GM21786 (cell line): ENCODE measurements at regions not wholly inside any gene's neighbourhood (a gene's known extent, or its start where the extent isn't known, plus 50 kb on each side); places are given as distances from the start of the nearest gene placed in this dataset.

Source experiments
- ATAC-seq: cut with Tn5 transposase; IDR thresholded peaks from one replicate; pipeline ENCODE4 v1.9.1; 2021; ENCODE audit not compliant: unreplicated experiment

DNA sequence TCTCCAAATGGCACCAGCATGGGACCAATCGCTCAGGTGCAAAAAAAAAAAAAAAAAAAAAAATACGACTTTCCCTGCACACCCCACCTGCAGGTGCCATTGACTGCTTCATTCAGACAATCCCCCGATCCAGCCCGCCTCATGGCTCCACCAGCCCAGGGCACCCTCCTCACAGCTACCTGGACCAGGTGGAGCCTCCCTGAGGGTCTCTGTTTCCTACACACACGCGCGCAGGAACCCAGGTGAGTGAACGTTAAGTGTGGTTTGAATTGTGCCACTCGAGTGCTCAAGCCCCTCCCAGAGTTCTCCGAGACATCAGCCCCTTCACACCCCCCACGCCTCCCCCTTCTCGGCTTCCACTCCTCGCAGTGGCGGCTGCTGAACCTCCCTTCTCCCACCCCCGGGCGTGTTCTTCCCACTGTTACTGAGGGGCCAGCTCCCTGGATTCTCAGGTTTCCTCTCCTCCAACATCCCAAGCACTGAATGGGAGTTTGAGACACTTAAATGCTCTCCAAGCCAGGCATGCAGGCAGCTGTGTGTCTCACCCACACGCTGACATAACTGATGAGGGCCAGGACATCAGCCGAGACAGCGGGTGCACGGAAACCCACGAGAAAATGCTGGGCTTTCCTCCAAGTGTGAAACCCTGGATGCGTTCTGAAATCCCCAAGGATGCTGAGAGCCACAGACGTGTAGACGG is 88.8 kb upstream of the SNTG2 start:
- no peak for ATAC-seq

DNA sequence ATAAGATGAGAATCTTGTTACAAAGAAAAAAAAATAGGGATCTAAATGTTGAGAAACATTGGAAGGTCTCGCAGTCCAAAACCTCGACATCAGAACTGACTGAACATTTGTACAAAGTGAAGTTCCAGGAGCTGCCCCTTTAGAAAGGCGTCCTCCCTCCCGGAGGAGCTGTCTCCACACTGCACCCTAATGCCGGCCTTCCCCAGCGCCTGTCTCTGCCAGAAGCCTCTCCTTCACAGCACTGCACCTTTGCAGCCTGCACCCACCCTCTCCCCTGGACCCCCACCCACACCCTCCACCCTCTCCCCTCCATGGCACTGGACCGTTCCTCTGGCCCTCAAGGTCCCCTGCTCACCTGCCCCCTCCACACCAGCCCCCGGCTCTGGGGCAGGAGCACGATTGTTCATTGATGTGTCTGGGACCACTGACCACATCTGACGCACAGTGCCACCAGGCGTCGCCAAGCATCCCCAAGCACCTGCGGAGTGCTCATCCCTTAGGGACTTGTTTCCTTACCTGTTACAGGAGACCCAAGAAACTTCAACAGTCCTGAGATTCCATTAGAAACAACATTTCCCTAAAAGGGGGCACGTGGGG is 90.3 kb upstream of the SNTG2 start:
- ATAC-seq = no peak

DNA sequence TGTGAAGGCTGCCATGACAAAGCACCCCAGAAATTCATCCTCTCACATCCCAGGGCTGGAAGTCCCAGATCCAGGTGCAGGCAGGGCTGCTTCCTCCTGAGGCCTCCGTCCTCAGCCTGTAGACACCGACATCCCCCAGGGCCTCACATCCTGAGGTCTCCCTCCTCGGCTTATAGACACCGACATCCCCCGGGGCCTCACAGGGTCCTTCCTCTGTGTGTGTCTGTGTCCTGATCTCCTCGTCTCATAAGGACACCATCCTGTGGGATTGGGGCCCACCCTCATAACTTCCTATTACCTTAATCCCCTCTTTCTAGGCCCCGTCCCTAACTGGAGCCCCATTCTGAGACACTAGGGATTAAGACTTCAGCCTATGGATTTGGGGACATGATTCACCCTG is 92.0 kb upstream of the SNTG2 start:
- ATAC-seq = no peak

DNA sequence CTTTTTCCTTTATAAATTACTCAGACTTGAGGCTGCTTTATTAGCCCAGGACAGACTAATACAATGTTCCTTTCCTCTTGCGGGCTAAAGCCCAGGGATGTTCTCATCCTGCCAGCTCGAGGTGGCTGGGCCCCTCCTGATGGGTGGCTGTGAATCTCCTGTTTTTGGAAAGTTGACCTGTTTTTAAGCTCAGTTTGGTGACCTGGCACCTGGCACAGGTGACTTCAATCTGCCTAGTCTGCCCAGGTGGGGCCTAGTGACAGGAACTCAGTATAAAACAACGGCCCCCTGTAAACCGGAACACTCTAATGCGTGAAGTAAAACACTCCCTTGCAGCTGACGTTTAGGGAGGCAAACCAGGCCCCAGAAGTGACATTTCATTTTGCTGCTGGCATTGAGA is 92.7 kb upstream of the SNTG2 start:
- ATAC-seq = no peak

DNA sequence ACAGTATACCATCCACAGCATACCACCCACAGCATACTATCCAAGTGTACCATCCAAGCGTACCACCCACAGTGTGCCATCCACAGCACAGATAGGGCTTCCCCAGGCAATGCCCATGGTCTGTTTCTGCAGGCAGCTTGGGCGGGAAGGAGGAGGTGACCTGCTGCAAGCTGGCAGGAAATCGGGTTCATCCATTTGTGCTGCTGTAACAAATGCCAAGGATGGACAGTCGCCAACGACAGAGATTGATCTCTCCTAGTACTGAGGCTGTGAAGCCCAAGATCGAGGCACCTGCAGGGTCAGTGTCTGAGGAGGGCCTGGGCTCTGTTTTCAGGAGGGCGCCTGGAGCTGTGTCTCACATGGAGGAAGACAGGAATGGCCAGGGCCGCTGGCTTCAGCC is 93.6 kb upstream of the SNTG2 start:
- no peak for ATAC-seq

DNA sequence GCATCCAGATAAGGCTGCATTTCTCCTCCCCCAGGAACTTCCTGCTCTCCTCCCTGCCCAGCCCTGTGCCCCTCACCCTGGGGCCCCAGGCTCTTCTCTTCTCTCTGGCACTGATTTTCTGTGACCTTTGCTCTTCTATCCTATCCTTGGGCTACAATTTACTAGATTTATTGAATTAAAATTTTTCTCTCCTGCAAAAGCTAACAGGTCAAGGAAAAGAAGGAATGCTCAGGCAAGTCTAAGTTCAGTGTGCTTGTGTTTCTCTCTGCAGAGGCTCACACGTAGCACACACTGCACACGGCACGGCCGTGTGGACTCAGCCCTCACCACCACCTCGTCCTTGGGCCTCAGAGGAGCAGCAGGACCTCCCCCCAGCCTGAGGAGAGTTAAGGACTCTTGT is 94.2 kb upstream of the SNTG2 start:
- no peak for ATAC-seq

DNA sequence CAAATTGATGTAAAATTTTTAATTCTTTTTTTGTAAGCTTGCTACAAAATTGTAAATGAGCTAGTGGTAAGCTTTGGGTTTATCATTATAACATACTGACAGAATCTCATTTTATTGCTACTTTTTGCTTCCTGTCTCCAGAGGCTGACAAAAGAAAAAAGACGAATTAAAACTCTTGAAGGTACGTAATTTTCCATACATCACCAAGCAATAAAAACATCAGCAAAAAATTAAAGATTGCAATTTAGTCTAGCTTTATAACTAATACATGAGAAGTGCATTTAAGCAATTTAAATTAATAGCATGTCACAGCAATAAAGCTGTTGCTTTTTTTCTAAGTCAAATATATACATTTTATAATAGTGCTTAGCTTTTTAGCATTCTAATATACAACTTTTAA is 94.6 kb upstream of the SNTG2 start:
- ATAC-seq = no peak

- no peak for ATAC-seq
Observed at GRCh38 chr2:855177-855576, 95.5 kb upstream of the SNTG2 start.

DNA sequence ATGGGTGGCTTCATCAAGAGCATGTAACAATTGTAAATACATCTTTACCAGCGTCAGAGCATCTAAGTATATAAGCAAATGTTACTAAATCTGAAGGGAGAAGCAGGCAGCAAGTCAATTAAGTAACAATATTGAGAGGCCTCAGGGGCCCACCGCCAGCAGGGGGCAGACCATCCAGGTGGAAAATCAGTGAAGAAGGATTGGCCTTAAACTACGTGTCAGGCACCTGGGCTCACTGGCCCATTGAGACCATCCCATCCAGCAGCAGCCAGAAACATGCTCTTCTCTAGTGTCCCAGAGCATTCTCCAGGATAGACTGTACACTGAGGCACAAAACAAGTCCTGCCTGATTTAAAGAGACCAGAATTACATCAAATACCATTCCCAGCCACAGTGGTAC is 96.2 kb upstream of the SNTG2 start:
- ATAC-seq = no peak

DNA sequence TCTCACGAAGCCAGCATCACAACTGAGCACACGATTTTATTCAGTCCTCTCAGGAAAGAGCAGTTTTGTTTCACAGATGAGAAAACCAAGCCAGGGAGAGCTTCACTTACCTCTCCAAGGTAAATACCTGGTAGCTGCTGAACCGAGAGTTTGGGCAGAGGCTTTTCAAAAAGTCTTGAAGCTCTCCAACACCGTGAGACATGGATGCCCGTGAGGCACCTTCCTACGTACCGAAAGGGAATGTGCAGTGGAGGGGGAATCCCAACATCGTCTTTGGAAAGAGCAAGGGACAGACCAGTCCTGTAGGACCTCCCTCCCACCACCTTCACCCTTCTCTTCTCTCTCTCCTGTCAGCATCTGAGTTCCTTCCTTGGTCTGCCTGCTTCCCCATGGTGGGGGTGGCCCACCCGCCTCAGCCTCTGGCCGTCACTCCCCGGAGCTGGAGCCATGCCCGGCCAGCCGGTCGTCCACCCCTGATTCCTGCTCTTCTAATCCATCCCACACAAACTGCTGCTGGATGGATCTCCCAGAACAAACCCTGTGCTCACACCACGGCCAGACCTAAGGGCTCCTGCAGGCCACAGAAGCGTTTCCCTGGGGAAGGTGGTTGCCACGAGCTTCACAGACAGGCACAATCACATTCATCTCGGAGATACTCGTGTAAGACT is 97.3 kb upstream of the SNTG2 start:
- no peak for ATAC-seq

GRCh38 chr2:852168-852567 is 98.5 kb upstream of the SNTG2 start:
- no peak for ATAC-seq

GRCh38 chr2:851680-852079 is 99.0 kb upstream of the SNTG2 start:
- ATAC-seq = no peak

GRCh38 chr2:851078-851477 is 99.6 kb upstream of the SNTG2 start:
- ATAC-seq = no peak

- no peak for ATAC-seq
Observed at GRCh38 chr2:850429-850828, 100.2 kb upstream of the SNTG2 start.

DNA sequence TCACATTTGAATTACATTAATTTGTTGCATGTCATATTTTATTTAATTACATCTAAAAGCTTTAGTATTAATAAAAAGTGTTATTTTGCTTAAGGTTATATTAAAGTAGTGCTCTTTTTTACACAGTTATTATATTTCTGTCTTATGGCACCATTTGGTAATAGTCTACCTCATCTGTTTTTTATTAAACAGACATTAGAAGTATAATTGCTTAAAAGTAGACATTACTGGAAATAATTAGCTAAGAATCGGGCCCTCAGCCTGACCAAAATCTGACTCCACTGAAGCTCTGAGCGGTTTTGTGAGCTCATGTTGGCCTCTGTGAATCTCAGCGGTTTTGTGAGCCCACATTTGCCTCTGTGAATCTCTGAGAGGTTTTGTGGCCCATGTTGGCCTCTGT is 102.5 kb upstream of the SNTG2 start:
- no peak for ATAC-seq

DNA sequence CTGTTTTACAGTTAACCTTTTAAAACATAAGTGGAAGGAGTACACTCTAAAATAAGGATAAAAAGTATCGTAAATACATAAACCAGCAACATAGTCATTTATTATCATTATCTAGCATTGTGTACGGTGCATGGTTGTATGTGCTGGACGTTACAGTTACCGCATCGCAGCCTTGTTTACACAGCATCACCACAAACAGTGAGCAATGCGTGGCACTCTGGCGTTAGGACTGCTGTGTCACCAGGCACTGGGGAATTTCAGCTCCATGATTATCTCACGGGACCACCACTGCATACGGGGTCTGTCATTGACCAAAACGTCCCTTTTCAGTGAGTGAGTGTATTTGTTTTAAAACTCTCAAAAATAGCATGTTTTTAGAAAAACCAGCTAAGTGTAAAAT is 103.0 kb upstream of the SNTG2 start:
- ATAC-seq = no peak

DNA sequence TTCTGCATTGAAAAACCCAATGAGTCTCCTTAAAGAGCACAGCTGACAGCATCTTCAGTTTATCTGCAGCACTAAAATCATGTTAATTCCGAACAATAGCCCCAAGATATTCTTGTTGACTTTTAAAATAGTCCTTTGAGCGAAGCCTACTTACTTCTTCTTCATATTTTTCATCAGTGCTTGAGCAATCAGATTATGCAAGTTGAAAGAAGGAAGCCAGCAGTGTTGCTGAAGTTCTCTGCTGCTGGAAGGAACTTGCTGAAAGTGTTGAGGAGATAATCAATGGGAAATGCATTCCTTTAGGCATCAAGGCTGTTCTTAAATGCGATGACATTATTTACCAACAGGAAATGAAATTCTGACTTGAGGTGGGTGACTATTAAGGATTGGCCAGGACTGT is 105.9 kb upstream of the SNTG2 start:
- no peak for ATAC-seq

GRCh38 chr2:842151-842803 is 108.4 kb upstream of the SNTG2 start:
- ATAC-seq = no peak

DNA sequence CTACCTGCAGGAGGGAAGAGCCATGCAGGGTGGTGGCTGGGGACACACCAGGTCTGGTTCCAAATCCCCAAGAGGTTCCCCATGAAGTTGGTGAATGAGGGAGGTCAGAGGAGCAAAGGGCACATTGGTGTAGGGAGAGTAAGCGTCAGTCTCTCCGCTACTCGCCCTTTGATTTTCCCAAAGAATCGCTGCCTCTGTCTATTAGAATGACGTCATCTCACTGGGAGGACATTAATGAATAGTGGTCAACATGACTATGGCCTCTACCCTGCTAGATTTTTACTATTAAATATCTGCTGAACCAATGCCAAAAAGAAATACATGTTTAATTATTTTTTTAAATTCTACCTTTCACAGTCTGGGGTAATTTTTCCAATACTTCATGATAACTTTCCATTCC is 109.6 kb upstream of the SNTG2 start:
- no peak for ATAC-seq

GRCh38 chr2:834233-834632 is 116.4 kb upstream of the SNTG2 start:
- ATAC-seq = no peak

DNA sequence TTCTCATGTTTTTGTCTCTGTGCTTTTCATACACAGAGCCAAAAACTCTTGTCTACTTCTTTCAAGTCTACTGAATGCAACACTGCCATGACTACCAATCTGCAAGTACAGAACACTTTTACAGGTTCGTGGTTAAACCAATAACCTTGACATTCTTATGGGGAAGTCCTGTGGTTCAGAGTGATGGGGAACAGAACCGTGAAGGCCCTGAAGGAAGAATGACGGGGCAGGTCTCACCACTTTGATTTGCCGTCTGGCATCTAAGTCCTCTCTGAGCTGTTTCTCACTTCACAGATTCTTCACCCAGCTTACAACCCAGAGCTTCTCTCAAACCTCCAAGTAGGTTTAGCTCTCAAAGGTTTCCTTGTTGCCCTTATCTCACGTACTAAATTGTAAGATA is 117.5 kb upstream of the SNTG2 start:
- ATAC-seq = no peak

DNA sequence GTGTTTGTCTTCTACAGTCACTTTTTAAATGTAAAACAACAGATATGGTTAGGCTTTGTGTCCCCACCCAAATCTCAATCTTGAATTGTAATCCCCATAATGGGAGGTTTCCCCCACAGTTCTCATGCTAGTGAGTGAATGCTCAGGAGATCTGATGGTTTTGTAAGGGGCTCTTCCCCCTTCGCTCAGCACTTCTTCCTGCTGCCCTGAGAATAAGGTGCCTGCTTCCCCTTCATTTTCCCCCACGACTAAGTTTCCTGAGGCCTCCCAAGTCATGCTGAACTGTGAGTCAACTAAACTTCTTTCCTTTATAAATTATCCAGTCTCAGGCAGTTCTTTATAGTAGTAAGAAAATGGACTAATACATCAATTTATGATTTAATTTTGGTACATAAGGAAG is 118.0 kb upstream of the SNTG2 start:
- ATAC-seq = no peak
